GM12872 (cell line): ENCODE measurements at regions not wholly inside any gene's neighbourhood (a gene's known extent, or its start where the extent isn't known, plus 50 kb on each side); places are given as distances from the start of the nearest gene placed in this dataset.

Experiments used
- TF ChIP-seq, protein P1 (sequence below): IDR thresholded peaks from 3 replicates; pipeline ENCODE4 v1.5.1; 2011; ENCODE audit warnings: low read depth, mild to moderate bottlenecking, low read length, moderate library complexity; ENCODE audit not compliant: insufficient read depth

DNA sequence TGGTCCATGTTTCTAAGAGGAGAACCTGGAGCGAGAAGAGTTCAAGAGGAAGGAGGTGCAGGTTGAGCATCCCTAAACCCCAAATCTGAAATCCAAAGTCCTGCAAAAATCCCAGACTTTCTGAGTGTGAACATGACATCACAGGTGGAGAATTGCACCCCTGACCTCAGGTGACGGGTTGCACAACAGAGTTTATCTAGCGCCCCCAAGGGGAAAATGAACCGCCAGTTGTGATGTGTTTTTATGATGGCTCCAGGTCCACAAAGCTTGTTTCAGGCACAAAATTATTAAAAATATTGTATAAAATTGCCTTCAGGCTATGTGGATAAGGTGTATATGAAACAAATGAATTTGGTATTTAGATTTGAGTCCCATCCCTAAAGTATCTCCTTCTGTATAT, 420.0 kb downstream of the GABRB3 start:
- TF ChIP-seq, protein P1, sequence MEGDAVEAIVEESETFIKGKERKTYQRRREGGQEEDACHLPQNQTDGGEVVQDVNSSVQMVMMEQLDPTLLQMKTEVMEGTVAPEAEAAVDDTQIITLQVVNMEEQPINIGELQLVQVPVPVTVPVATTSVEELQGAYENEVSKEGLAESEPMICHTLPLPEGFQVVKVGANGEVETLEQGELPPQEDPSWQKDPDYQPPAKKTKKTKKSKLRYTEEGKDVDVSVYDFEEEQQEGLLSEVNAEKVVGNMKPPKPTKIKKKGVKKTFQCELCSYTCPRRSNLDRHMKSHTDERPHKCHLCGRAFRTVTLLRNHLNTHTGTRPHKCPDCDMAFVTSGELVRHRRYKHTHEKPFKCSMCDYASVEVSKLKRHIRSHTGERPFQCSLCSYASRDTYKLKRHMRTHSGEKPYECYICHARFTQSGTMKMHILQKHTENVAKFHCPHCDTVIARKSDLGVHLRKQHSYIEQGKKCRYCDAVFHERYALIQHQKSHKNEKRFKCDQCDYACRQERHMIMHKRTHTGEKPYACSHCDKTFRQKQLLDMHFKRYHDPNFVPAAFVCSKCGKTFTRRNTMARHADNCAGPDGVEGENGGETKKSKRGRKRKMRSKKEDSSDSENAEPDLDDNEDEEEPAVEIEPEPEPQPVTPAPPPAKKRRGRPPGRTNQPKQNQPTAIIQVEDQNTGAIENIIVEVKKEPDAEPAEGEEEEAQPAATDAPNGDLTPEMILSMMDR, result no peak

DNA sequence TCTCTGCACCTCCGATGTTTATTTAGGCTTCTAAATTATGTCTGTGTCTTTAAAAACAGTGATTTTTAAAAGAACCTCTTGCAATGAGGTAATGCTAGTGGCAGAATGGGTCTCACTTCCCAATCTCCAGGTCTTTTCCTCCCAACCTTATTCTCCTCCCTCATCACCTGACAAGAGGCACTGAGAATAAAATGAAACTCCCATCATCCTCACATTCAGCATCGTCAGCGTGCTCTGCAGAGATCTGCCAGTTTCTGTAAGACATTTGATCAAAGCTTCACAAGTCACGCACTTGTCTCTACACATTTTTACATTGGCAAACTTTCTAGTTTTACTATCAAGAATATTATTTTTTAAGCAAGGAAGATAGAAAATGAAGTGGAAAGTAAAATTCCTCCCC, 420.5 kb downstream of the GABRB3 start:
- TF ChIP-seq, protein P1, result no peak

DNA sequence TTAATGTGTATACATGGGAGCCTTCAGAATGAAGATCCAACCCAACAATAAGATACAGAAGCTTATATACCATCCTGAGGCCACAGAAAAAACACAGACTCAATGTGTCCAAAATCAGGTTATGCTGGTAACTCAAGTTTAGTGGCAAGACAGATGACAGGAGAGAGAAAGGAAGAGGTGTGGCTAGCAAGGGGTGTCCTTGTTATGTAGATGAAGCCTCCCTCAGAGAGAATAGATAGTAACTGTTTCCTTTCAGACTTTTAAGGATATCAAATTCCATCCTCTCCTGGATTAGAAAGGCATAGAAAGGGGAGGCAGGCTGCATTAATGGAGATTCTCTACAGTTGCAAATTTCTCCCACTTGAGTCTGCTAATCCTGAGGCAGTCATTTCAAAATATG, 447.4 kb downstream of the GABRB3 start:
- TF ChIP-seq, protein P1, result no peak

DNA sequence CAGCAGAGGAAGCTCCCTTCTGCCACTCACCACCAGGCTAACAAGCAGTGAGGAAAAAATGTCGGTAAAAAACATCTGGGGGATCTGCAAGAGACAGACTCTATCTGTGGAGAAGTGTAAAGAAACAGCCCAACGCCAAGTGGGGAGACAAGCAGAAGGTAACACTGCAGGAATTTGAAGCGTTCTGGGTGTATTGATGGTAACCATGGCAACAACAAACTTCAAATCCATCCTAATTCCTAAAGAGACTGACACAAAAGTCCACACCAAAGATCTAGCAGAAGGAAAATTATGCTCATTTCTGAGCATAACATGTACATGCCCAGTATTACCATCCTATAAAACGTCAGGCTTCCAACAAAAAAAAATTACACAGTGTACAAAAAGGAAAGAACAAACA, 449.3 kb downstream of the GABRB3 start:
- TF ChIP-seq, protein P1, result no peak

DNA sequence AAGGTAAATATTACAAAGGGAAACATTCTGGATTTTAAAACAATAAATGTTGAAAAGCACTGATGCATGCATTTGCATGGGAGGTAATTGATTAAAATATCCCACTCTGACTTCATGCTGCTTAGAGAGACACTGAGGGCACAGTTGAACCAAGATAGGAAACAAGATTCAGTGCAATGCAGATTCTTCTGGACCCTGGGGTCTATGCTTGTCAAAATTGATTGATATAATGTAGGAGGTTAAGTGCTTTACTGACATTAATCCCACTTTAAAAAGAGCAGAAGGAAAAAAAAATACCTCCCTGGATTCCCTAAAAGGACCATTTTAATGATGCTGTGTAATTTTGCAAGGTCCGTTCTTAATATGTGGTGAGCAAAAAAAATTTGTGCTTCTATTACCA, 454.2 kb downstream of the GABRB3 start:
- TF ChIP-seq, protein P1, result no peak

DNA sequence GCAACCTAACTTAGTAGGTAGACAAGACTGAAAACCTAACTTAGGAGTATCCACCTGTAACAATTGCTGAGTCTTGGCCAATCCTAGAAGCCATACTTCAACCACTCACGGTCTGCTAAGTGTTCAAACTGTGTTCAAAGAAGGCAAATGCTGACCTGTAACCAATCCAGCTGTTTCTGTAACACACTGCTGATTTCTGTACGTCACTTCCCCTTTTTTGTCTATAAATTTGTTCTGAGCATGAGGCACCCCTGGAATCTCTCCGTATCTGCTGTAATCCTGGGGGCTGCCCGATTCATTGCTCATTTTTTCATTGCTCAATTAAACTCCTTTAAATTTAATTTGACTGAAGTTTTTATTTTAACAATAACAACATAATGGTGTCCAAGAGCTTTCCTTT, 451.4 kb upstream of the ATP10A start:
- TF ChIP-seq, protein P1, result no peak

DNA sequence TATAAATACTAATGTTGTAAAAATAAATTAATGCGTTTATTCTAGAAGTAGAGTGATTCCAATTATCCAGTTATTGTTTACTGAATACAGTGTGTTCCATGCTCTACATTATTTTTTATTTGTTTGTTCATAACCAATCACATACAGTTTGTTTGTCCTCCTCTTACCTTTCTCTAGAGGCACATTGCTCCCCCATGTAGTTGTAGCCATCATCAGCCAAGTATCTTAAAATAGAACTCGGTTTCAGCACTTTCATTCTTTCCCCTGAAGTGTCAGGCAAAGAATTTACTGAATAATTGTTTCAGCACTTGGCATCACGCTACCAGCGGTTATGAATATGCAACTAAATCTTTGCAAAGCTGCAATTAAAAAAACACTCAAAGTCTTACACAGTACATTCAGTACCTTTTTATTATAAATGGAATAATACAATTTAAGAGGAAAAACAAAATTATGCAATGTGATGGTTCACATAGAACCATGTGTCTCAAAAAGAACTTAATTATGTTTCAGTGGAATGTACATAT, 448.6 kb upstream of the ATP10A start:
- TF ChIP-seq, protein P1, result no peak
